ENCODE measurements at regions not wholly inside any gene's neighbourhood (a gene's known extent, or its start where the extent isn't known, plus 50 kb on each side); places are given as distances from the start of the nearest gene placed in this dataset.
"Not testable (repeated sequence)": the region's sequence is repeated elsewhere in the genome, so short reads cannot be mapped to it uniquely, and the experiment has no call there.

DNA sequence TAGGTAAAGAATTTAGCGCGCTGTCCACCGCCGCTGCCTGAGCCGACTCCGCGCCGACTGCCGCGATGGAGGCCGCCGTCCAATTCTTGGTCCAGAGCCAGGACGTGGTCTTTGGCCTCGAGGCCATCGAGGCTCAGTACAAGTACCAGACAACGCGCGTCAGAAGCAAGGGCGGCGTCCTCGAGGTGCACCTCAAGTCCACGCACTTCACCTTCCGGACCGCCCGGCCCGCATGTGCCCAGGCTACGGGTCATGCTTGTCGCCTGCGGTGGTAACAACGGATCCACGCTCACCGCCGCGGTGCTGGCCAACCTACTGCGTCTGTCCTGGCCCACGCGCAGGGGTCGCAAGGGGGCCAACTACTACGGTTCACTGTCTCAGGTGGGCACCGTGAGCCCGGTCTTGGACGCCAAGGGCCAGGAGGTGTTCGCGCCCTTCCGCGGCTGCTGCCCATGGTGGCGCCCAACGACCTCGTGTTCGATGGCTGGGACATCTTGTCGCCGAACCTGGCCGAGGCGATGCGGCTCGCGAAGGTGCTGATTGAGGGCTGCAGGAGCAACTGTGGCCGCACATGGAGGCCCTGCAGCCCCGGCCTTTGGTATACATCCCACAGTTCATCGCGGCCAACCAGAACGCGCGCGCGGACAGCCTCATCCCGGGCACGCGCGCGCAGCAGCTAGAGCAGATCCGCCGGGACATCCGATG, 128.0 kb downstream of the ANAPC4 start:
- no peak for DNase-seq (ENCODE audit: low read depth)
- no peak overlapping the region for H3K4me3 ChIP-seq (ENCODE audit: control insufficient read depth, low read depth, low read length)
- TF ChIP-seq, protein P1, sequence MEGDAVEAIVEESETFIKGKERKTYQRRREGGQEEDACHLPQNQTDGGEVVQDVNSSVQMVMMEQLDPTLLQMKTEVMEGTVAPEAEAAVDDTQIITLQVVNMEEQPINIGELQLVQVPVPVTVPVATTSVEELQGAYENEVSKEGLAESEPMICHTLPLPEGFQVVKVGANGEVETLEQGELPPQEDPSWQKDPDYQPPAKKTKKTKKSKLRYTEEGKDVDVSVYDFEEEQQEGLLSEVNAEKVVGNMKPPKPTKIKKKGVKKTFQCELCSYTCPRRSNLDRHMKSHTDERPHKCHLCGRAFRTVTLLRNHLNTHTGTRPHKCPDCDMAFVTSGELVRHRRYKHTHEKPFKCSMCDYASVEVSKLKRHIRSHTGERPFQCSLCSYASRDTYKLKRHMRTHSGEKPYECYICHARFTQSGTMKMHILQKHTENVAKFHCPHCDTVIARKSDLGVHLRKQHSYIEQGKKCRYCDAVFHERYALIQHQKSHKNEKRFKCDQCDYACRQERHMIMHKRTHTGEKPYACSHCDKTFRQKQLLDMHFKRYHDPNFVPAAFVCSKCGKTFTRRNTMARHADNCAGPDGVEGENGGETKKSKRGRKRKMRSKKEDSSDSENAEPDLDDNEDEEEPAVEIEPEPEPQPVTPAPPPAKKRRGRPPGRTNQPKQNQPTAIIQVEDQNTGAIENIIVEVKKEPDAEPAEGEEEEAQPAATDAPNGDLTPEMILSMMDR (IDR thresholded peaks at IDR 0.05; ENCODE audit: control insufficient read depth, insufficient read depth, low read depth, low read length, missing control alignments) = no peak

DNA sequence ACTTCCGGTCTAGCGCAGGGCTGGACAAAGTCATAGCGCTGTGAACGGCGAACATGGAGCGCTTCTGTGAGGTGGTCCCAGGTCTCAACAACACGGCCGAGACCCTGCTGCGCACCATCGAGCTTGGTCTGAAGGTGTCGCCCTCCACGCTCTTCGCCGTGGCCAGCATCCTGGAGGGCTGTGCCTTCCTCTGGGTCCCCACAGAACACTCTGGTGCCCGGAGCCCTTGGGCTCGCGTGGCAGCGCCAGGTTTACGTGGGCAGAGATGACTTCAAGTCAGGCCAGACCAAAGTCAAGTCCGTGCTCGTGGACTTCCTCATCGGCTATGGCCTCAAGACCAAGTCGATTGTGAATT, 128.6 kb downstream of the ANAPC4 start:
- H3K4me3 ChIP-seq (ENCODE audit: control insufficient read depth, low read depth, low read length) = no peak overlapping the region
- TF ChIP-seq, protein P1 (IDR thresholded peaks at IDR 0.05; ENCODE audit: control insufficient read depth, insufficient read depth, low read depth, low read length, missing control alignments) = no peak
- DNase-seq (ENCODE audit: low read depth) = no peak

DNA sequence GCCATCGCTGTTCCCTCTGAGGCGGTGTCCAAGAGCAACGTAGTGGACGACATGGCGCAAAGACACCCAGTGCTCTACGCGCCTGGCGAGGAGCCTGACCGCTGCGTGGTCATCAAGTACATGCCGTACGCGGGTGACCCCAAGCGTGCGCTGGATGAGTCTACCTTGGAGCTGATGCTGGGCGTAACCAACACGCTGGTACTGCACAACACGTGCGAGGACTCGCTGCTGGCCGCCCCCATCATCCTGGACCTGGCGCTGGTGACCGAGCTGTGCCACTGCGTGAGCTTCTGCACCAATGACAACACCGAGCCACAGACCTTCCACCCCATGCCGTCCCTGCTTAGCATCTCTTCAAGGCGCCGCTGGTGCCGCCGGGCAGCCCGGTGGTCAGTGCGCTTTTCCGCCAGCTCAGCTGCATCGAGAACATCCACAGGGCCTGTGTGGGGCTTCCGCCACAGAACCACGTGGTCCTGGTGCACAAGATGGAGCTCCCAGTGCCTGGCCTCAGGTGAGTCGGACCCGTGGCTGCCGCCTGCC, 129.0 kb downstream of the ANAPC4 start:
- no peak for DNase-seq (ENCODE audit: low read depth)
- TF ChIP-seq, protein P1 (IDR thresholded peaks at IDR 0.05; ENCODE audit: control insufficient read depth, insufficient read depth, low read depth, low read length, missing control alignments) = no peak
- no peak overlapping the region for H3K4me3 ChIP-seq (ENCODE audit: control insufficient read depth, low read depth, low read length)

DNA sequence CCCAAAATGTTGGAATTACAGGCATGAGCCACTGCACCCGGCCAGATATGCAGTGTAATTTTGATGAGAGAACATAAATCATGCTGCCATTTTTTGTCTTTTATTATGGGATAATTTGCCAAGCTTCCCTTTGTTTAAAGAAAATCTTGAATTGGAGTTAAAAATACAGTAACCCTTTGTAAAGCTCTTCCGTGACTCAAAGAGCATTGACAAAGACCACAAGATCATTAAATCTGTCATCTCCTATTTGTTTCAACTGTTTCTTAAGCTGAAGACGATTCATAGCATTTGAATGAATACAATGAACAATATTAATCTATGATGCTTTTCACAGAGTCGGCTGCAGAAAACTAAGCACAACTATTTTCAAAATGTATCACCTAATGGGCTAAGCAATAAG, 132.6 kb downstream of the ANAPC4 start:
- no peak overlapping the region for H3K4me3 ChIP-seq (ENCODE audit: control insufficient read depth, low read depth, low read length)
- no peak for DNase-seq (ENCODE audit: low read depth)
- TF ChIP-seq, protein P1 (IDR thresholded peaks at IDR 0.05; ENCODE audit: control insufficient read depth, insufficient read depth, low read depth, low read length, missing control alignments) = no peak

DNA sequence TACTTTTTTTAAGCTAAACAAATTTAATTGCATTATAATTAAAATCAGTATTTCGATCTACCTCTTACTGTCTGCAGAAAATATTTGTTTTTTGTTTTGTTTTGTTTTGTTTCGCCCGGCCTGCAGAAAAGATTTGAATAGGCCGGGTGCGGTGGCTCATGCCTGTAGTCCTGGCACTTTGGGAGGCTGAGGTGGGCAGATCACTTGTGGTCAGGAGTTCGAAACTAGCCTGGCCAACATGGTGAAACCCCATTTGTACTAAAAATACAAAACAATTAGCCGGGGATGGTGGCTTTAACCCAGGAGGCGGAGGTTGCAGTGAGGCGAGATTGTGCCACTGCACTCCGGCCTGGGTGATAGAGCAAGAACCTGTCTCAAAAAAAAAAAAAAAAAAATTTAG, 134.8 kb downstream of the ANAPC4 start:
- DNase-seq (ENCODE audit: low read depth); H3K4me3 ChIP-seq (ENCODE audit: control insufficient read depth, low read depth, low read length): not testable (repeated sequence)

DNA sequence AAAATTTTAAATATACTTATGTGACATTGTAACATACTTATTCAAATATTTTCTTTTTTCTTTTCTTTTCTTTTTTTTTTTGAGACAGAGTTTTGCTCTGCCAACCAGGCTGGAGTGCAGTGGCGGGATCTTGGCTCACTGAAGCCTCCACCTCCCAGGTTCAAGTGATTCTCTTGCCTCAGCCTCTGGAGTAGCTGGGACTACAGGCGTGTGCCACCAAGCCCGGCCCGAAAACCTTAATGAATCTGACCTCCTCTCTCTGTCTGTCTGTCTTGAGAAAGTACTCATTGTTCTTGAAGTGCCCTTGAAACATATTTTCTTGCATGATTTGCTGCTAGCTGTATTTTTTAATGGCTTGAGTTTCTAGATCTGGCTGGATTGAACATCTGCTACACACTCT, 136.8 kb downstream of the ANAPC4 start:
- no peak overlapping the region for H3K4me3 ChIP-seq (ENCODE audit: control insufficient read depth, low read depth, low read length)
- TF ChIP-seq, protein P1 (IDR thresholded peaks at IDR 0.05; ENCODE audit: control insufficient read depth, insufficient read depth, low read depth, low read length, missing control alignments) = no peak
- no peak for DNase-seq (ENCODE audit: low read depth)

DNA sequence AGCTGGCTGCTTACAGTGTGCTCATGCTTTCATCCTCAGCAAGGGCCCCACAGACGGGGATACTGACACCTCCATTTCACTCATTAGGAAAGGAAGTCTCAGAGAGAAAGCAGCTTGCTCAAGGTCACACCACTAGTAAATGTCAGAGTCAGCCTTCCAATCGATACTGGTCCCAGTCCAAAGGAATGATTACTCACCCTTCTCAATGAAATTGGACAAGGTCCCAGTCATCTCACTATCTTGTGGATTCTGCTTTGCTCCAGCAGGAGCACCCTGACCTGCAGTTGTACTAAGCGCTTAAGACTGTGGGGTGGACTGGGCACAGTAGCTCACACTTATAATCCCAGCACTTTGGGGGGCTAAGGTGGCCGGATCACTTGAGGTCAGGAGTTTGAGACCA, 132.2 kb upstream of the SLC34A2 start:
- DNase-seq (ENCODE audit: low read depth) = no peak
- TF ChIP-seq, protein P1 (IDR thresholded peaks at IDR 0.05; ENCODE audit: control insufficient read depth, insufficient read depth, low read depth, low read length, missing control alignments) = no peak
- H3K4me3 ChIP-seq (ENCODE audit: control insufficient read depth, low read depth, low read length) = no peak overlapping the region

Measured in AG09309 (cell line).